Neural cell (in vitro differentiated cells): ENCODE measurements at regions not wholly inside any gene's neighbourhood (a gene's known extent, or its start where the extent isn't known, plus 50 kb on each side); places are given as distances from the start of the nearest gene placed in this dataset.

Experiments used
- H2AFZ ChIP-seq: fragments of 200-600, 300-800 bp; sonication (generic), shearing (Covaris generic); 2 replicates; pipeline ENCODE4 v1.6.0; 2014; ENCODE audit warnings: low read depth, mild to moderate bottlenecking, antibody characterized with exemption, low read length, moderate library complexity
- H3F3A ChIP-seq: fragments of 200-600 bp; shearing (Covaris generic); 2 replicates; pipeline ENCODE4 v1.6.1; 2016; ENCODE audit warnings: mild to moderate bottlenecking, moderate library complexity, mixed read lengths, antibody characterized with exemption, low read length; ENCODE audit not compliant: insufficient read depth, poor library complexity, severe bottlenecking
- H3K27ac ChIP-seq: fragments of 200-600, 300-800 bp; sonication (generic), shearing (Covaris generic); 2 replicates; pipeline ENCODE4 v1.5.1; 2014; ENCODE audit warnings: mild to moderate bottlenecking, low read length, moderate library complexity
- H3K27me3 ChIP-seq: fragments of 300-800, 200-600 bp; sonication (generic), shearing (Covaris generic); 2 replicates; pipeline ENCODE4 v1.6.0; 2014; ENCODE audit warnings: mild to moderate bottlenecking, low read depth, low read length, moderate library complexity; ENCODE audit not compliant: insufficient read depth
- H3K36me3 ChIP-seq: fragments of 300-800, 200-600 bp; sonication (generic), shearing (Covaris generic); 2 replicates; pipeline ENCODE4 v1.5.1; 2014; ENCODE audit warnings: mild to moderate bottlenecking, antibody characterized with exemption, low read length, moderate library complexity; ENCODE audit not compliant: insufficient read depth
- H3K4me2 ChIP-seq: fragments of 300-800, 200-600 bp; sonication (generic), shearing (Covaris generic); 2 replicates; pipeline ENCODE4 v1.6.0; 2014; ENCODE audit warnings: mild to moderate bottlenecking, low read length
- H3K4me3 ChIP-seq: fragments of 300-800, 200-600 bp; sonication (generic), shearing (Covaris generic); 2 replicates; pipeline ENCODE4 v1.5.1; 2014; ENCODE audit warnings: mild to moderate bottlenecking, low read length, moderate library complexity
- H3K79me2 ChIP-seq: fragments of 200-600 bp; shearing (Covaris generic); replicated peaks from 2 replicates; pipeline ENCODE4 v1.6.0; 2014; ENCODE audit warnings: mild to moderate bottlenecking, low read length, moderate library complexity; ENCODE audit not compliant: insufficient read depth
- H3K9ac ChIP-seq: fragments of 300-800, 200-600 bp; sonication (generic), shearing (Covaris generic); 2 replicates; pipeline ENCODE4 v1.6.1; 2016; ENCODE audit warnings: mild to moderate bottlenecking, low read length, mixed read lengths
- H3K9me2 ChIP-seq: fragments of 200-600 bp; shearing (Covaris generic); 2 replicates; pipeline ENCODE4 v1.6.1; 2016; ENCODE audit warnings: mild to moderate bottlenecking, low read length, mixed read lengths; ENCODE audit not compliant: insufficient read depth
- H3K9me3 ChIP-seq: fragments of 200-600, 300-800 bp; sonication (generic), shearing (Covaris generic); 2 replicates; pipeline ENCODE4 v1.6.1; 2016; ENCODE audit warnings: mild to moderate bottlenecking, mixed run types, low read length, moderate library complexity, mixed read lengths
- H4K20me1 ChIP-seq: fragments of 200-600 bp; shearing (Covaris generic); 2 replicates; pipeline ENCODE4 v1.6.1; 2016; ENCODE audit warnings: mild to moderate bottlenecking, mixed run types; ENCODE audit not compliant: insufficient read depth
- CTCF ChIP-seq: fragments of 450-650 bp; IDR thresholded peaks from 2 replicates; pipeline ENCODE4 v1.5.1; 2014; ENCODE audit warnings: antibody characterized with exemption, mild to moderate bottlenecking, moderate library complexity; ENCODE audit not compliant: poor library complexity, severe bottlenecking
- EP300 ChIP-seq: fragments of 450-650 bp; conservative IDR thresholded peaks from 2 replicates; pipeline ENCODE4 v1.6.1; 2014; ENCODE audit warnings: antibody characterized with exemption, mild to moderate bottlenecking, moderate library complexity; ENCODE audit not compliant: poor library complexity, severe bottlenecking
- EZH2 ChIP-seq: fragments of 200-600, 300-800 bp; shearing (Covaris generic), sonication (generic); IDR thresholded peaks from 2 replicates; pipeline ENCODE4 v1.6.1; 2014; ENCODE audit warnings: antibody characterized with exemption, low read length, borderline replicate concordance, mild to moderate bottlenecking; ENCODE audit not compliant: insufficient read depth, poor library complexity, severe bottlenecking
- MXI1 ChIP-seq: fragments of 450-650 bp; conservative IDR thresholded peaks from 2 replicates; pipeline ENCODE4 v1.6.1; 2014; ENCODE audit warnings: antibody characterized with exemption, mild to moderate bottlenecking; ENCODE audit not compliant: poor library complexity, severe bottlenecking
- POLR2AphosphoS5 ChIP-seq: IDR thresholded peaks from 2 replicates; pipeline ENCODE4 v1.6.1; 2012
- RAD21 ChIP-seq: fragments of 450-650 bp; conservative IDR thresholded peaks from 2 replicates; pipeline ENCODE4 v1.6.1; 2014; ENCODE audit warnings: antibody characterized with exemption, mild to moderate bottlenecking, moderate library complexity
- REST ChIP-seq: IDR thresholded peaks from 2 replicates; pipeline ENCODE4 v1.6.1; 2012; ENCODE audit warnings: borderline replicate concordance
- SMC3 ChIP-seq: fragments of 450-650 bp; conservative IDR thresholded peaks from 2 replicates; pipeline ENCODE4 v1.6.1; 2014; ENCODE audit warnings: antibody characterized with exemption, mild to moderate bottlenecking, moderate library complexity; ENCODE audit not compliant: poor library complexity
- TAF1 ChIP-seq: IDR thresholded peaks from 2 replicates; pipeline ENCODE4 v1.6.1; 2012; ENCODE audit warnings: low read depth

GRCh38 chr5:174617910-174618309 lies 106.5 kb upstream of the MSX2 start:
- Histone ChIP-seq H2AFZ (no peak overlapping the region), H3K79me2 (no peaks in the 10 kb centered on the region), H3K9me3 (no peaks in the 10 kb centered on the region), H3K27me3 (no peaks in the 10 kb centered on the region), H3K4me2 (no peak overlapping the region), H3K9me2 (no peaks in the 10 kb centered on the region), H4K20me1 (no peaks in the 10 kb centered on the region), H3K27ac (no peak overlapping the region), H3K36me3 (no peaks in the 10 kb centered on the region), H3K4me3 (no peak overlapping the region), H3F3A (no peaks in the 10 kb centered on the region), H3K9ac (no peak overlapping the region)
- no peak for TF ChIP-seq CTCF
- TF ChIP-seq POLR2AphosphoS5 = no peak
- no peak for TF ChIP-seq SMC3
- no peak for TF ChIP-seq REST
- no peak for TF ChIP-seq EP300
- TF ChIP-seq TAF1 = no peak
- no peak for TF ChIP-seq MXI1
- no peak for TF ChIP-seq EZH2
- TF ChIP-seq RAD21 = no peak

GRCh38 chr5:174618589-174618988 lies 105.8 kb upstream of the MSX2 start:
- Histone ChIP-seq H3K36me3 (no peaks in the 10 kb centered on the region), H2AFZ (no peak overlapping the region), H3K9me2 (no peaks in the 10 kb centered on the region), H3K4me2 (no peak overlapping the region), H3K27ac (no peak overlapping the region), H3K4me3 (no peak overlapping the region), H3F3A (no peaks in the 10 kb centered on the region), H3K79me2 (no peaks in the 10 kb centered on the region), H3K9me3 (no peaks in the 10 kb centered on the region), H3K27me3 (no peaks in the 10 kb centered on the region), H4K20me1 (no peaks in the 10 kb centered on the region), H3K9ac (no peak overlapping the region)
- TF ChIP-seq POLR2AphosphoS5 (no peak), EP300 (no peak), MXI1 (no peak), EZH2 (no peak), SMC3 (no peak), REST (no peak), TAF1 (no peak), RAD21 (no peak), CTCF (no peak)
